ENCODE measurements at regions not wholly inside any gene's neighbourhood (a gene's known extent, or its start where the extent isn't known, plus 50 kb on each side); places are given as distances from the start of the nearest gene placed in this dataset.

DNA sequence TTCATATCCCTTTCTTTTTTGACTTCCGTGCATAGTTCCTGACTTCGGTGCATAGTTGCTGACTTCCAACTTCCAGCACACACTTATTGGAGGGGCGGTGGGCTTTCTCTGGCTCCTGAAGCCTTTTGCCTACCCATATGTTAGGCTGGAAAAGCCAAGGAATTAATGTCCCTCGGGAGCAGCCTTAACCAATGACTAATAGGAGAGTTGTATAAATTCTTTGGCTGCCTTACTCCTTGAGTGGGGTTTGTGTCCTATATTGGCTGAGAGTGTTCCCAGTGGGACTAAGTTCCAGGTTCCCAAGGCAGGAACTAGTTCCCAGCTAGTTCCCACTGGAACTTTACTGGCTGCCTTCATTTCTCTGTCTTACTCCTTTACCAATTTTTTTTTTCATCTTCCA, 105.7 kb downstream of the ZNF326 start:
- DNase-seq (ENCODE audit: low read depth in 1 of 2, low spot score in 1 of 2), result no peak

DNA sequence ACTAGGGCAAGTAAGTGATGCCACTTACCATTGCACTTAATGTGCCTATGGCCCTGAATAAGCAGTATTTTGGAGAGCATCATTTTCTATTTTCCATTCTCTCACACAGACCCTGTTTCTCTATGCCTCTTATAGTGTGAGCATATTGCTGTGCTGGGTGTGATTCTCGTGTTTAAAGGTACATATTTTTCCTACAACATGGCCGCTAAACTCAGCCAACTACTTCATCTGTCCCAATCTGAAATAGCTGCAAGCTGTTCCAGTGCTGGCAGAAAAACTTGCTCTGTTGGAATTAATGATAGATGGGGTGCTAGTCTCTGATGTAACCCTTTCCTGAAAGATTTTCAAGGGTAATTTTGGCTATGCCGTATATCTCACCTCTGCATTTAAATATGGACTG, 97.5 kb downstream of the ZNF326 start:
- Histone ChIP-seq H3K27me3 (ENCODE audit: insufficient read depth, poor library complexity, severe bottlenecking) (peaks cover 2% of the 10 kb centered on the region), H3K27ac (replicated peaks) (no peak overlapping the region), H3K4me3 (replicated peaks; ENCODE audit: insufficient read depth, low read length) (no peak overlapping the region)
- TF ChIP-seq SPI1 (IDR thresholded peaks at IDR 0.05; ENCODE audit: borderline replicate concordance, low read depth) (no peak), POLR2AphosphoS5 (IDR thresholded peaks at IDR 0.05; ENCODE audit: low read depth) (no peak), GABPA (IDR thresholded peaks at IDR 0.05; ENCODE audit: low read depth) (no peak)
- TF ChIP-seq, protein P1, sequence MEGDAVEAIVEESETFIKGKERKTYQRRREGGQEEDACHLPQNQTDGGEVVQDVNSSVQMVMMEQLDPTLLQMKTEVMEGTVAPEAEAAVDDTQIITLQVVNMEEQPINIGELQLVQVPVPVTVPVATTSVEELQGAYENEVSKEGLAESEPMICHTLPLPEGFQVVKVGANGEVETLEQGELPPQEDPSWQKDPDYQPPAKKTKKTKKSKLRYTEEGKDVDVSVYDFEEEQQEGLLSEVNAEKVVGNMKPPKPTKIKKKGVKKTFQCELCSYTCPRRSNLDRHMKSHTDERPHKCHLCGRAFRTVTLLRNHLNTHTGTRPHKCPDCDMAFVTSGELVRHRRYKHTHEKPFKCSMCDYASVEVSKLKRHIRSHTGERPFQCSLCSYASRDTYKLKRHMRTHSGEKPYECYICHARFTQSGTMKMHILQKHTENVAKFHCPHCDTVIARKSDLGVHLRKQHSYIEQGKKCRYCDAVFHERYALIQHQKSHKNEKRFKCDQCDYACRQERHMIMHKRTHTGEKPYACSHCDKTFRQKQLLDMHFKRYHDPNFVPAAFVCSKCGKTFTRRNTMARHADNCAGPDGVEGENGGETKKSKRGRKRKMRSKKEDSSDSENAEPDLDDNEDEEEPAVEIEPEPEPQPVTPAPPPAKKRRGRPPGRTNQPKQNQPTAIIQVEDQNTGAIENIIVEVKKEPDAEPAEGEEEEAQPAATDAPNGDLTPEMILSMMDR (IDR thresholded peaks at IDR 0.05; ENCODE audit: insufficient read depth, low read length), result no peak
- TF ChIP-seq, protein P2, sequence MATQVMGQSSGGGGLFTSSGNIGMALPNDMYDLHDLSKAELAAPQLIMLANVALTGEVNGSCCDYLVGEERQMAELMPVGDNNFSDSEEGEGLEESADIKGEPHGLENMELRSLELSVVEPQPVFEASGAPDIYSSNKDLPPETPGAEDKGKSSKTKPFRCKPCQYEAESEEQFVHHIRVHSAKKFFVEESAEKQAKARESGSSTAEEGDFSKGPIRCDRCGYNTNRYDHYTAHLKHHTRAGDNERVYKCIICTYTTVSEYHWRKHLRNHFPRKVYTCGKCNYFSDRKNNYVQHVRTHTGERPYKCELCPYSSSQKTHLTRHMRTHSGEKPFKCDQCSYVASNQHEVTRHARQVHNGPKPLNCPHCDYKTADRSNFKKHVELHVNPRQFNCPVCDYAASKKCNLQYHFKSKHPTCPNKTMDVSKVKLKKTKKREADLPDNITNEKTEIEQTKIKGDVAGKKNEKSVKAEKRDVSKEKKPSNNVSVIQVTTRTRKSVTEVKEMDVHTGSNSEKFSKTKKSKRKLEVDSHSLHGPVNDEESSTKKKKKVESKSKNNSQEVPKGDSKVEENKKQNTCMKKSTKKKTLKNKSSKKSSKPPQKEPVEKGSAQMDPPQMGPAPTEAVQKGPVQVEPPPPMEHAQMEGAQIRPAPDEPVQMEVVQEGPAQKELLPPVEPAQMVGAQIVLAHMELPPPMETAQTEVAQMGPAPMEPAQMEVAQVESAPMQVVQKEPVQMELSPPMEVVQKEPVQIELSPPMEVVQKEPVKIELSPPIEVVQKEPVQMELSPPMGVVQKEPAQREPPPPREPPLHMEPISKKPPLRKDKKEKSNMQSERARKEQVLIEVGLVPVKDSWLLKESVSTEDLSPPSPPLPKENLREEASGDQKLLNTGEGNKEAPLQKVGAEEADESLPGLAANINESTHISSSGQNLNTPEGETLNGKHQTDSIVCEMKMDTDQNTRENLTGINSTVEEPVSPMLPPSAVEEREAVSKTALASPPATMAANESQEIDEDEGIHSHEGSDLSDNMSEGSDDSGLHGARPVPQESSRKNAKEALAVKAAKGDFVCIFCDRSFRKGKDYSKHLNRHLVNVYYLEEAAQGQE (IDR thresholded peaks at IDR 0.05; ENCODE audit: insufficient replicate concordance, low read depth), result no peak
- no peak for DNase-seq (ENCODE audit: low read depth in 1 of 2, low spot score in 1 of 2)

More for the DNA sequence above, 105.7 kb downstream of the ZNF326 start:
- no peak overlapping the region for H3K27ac ChIP-seq (replicated peaks)
- no peak overlapping the region for H3K4me3 ChIP-seq (replicated peaks; ENCODE audit: insufficient read depth, low read length)
- TF ChIP-seq POLR2AphosphoS5 (IDR thresholded peaks at IDR 0.05; ENCODE audit: low read depth) (no peak), SPI1 (IDR thresholded peaks at IDR 0.05; ENCODE audit: borderline replicate concordance, low read depth) (no peak), GABPA (IDR thresholded peaks at IDR 0.05; ENCODE audit: low read depth) (no peak)
- TF ChIP-seq, protein P1 (IDR thresholded peaks at IDR 0.05; ENCODE audit: insufficient read depth, low read length), result no peak
- TF ChIP-seq, protein P2 (IDR thresholded peaks at IDR 0.05; ENCODE audit: insufficient replicate concordance, low read depth), result no peak
- H3K27me3 ChIP-seq (ENCODE audit: insufficient read depth, poor library complexity, severe bottlenecking), result no peaks in the 10 kb centered on the region

Data from HL-60 (cell line).